ENCODE measurements at regions not wholly inside any gene's neighbourhood (a gene's known extent, or its start where the extent isn't known, plus 50 kb on each side); places are given as distances from the start of the nearest gene placed in this dataset.
"Not testable (repeated sequence)": the region's sequence is repeated elsewhere in the genome, so short reads cannot be mapped to it uniquely, and the experiment has no call there.

GRCh38 chr2:39919511-39920306 is 140.7 kb upstream of the THUMPD2 start:
- H3K27ac ChIP-seq, result no peak overlapping the region
- no peak for FAIRE-seq
- H3K4me1 ChIP-seq, result no peaks in the 10 kb centered on the region
- no peaks in the 10 kb centered on the region for H3K9me3 ChIP-seq
- intact Hi-C loops (cut with DNase I), result loop anchor here in 2 of 3 donors (10.0 kb wide), 1 partner anchor 635 kb away; no protein-coding TSS in a partner anchor
- H3K4me3 ChIP-seq, result no peak overlapping the region
- no peak for TF ChIP-seq CTCF (IDR thresholded peaks at IDR 0.05)
- peak in 1 of 6 donors; percentile 42 for DNase-seq
- no peaks in the 10 kb centered on the region for H3K27me3 ChIP-seq
- WGBS, 2 donors, result 86 to 93% methylated on average over 5 of the region's 5 CpGs
- H3K36me3 ChIP-seq, result no peaks in the 10 kb centered on the region
- no peak for ATAC-seq

- Histone ChIP-seq H3K4me1 (no peaks in the 10 kb centered on the region), H3K4me3 (no peak overlapping the region), H3K36me3 (no peaks in the 10 kb centered on the region), H3K27me3 (no peaks in the 10 kb centered on the region), H3K9me3 (no peaks in the 10 kb centered on the region), H3K27ac (no peak overlapping the region)
- peak; percentile 20 for FAIRE-seq
- DNase-seq, result no peak
- no peak for TF ChIP-seq CTCF (IDR thresholded peaks at IDR 0.05)
- no peak for ATAC-seq
- intact Hi-C loops (cut with DNase I), result loop anchor here in 2 of 3 donors (10.0 kb wide), 1 partner anchor 636 kb away; no protein-coding TSS in a partner anchor
Measured at GRCh38 chr2:39918886-39919285, 139.8 kb upstream of the THUMPD2 start.

GRCh38 chr2:39917371-39917770 is 138.3 kb upstream of the THUMPD2 start:
- WGBS, 2 donors, result 94 to 100% methylated on average over 1 of the region's 1 CpG

GRCh38 chr2:39914949-39915348 is 135.9 kb upstream of the THUMPD2 start:
- Histone ChIP-seq H3K36me3 (no peaks in the 10 kb centered on the region), H3K27ac (no peak overlapping the region), H3K27me3 (no peaks in the 10 kb centered on the region), H3K4me3 (no peak overlapping the region), H3K4me1 (no peaks in the 10 kb centered on the region), H3K9me3 (no peaks in the 10 kb centered on the region)
- no peak for TF ChIP-seq CTCF (IDR thresholded peaks at IDR 0.05)
- no peak for ATAC-seq
- no peak for DNase-seq
- 71 to 77% methylated on average over 2 of the region's 2 CpGs for WGBS, 2 donors
- no peak for FAIRE-seq
- intact Hi-C loops (cut with DNase I), result loop anchor here in 2 of 3 donors (5.0 to 10.0 kb wide), 2 partner anchors 640 to 1782 kb away; no protein-coding TSS in a partner anchor

More at GRCh38 chr2:39917371-39917770, 138.3 kb upstream of the THUMPD2 start:
- not testable (repeated sequence) for H3K27me3 ChIP-seq, H3K9me3 ChIP-seq, H3K4me1 ChIP-seq, H3K36me3 ChIP-seq, FAIRE-seq, H3K27ac ChIP-seq, H3K4me3 ChIP-seq, DNase-seq, ATAC-seq
- intact Hi-C loops (cut with DNase I), result loop anchor here in 2 of 3 donors (10.0 kb wide), 1 partner anchor 637 kb away; no protein-coding TSS in a partner anchor

GRCh38 chr2:39913648-39914461 is 134.8 kb upstream of the THUMPD2 start:
- ATAC-seq, result peak; percentile 75 to 95 (median 93)
- peak in 1 of 6 donors; percentile 15 for DNase-seq
- TF ChIP-seq CTCF (IDR thresholded peaks at IDR 0.05), result peak; percentile 35 to 75 (median 67)
- Histone ChIP-seq H3K27me3 (no peaks in the 10 kb centered on the region), H3K4me1 (no peaks in the 10 kb centered on the region), H3K36me3 (no peaks in the 10 kb centered on the region), H3K9me3 (no peaks in the 10 kb centered on the region), H3K4me3 (no peak overlapping the region), H3K27ac (no peak overlapping the region)
- FAIRE-seq, result peak; percentile 97
- 30% methylated on average over 5 of the region's 5 CpGs for WGBS, 2 donors
- intact Hi-C loops (cut with DNase I), result loop anchor here in 2 of 3 donors (5.0 to 10.0 kb wide), 2 partner anchors 641 to 1783 kb away; no protein-coding TSS in a partner anchor
